ENCODE measurements at regions not wholly inside any gene's neighbourhood (a gene's known extent, or its start where the extent isn't known, plus 50 kb on each side); places are given as distances from the start of the nearest gene placed in this dataset.

DNA sequence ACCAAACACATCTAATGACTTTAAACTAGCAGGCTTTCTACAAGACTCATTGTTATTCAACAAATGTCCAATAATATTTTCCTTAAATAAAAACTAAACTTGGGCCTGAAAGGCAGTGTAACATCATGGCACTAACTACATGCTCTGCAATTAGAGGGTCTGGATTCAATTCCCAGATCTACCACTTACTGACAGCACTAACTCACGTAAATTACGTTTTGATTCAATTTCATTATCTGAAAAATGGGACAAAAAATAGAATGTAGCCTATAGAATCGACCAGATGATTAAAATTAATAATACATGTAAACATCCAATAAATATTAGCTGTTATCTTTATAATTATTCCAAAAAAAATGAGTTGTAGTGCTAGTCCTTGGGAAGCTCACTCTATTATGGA is 98.0 kb upstream of the DDX18 start:
- TF ChIP-seq L3MBTL2 (conservative IDR thresholded peaks at IDR 0.05) (no peak), SP1 (IDR thresholded peaks at IDR 0.05) (no peak), SUZ12 (IDR thresholded peaks at IDR 0.05) (no peak), ELF4 (IDR thresholded peaks at IDR 0.05) (no peak), NFRKB (IDR thresholded peaks at IDR 0.05) (no peak), FOXA1 (IDR thresholded peaks at IDR 0.05) (no peak), BHLHE40 (IDR thresholded peaks at IDR 0.05; ENCODE audit: borderline replicate concordance) (no peak), TARDBP (IDR thresholded peaks at IDR 0.05) (no peak), LEF1 (IDR thresholded peaks at IDR 0.05; ENCODE audit: borderline replicate concordance) (no peak)

Measured in HEK293T (cell line).